Psoas muscle (tissue), 7 donors: ENCODE measurements at regions not wholly inside any gene's neighbourhood (a gene's known extent, or its start where the extent isn't known, plus 50 kb on each side); places are given as distances from the start of the nearest gene placed in this dataset.
"Not testable (repeated sequence)": the region's sequence is repeated elsewhere in the genome, so short reads cannot be mapped to it uniquely, and the experiment has no call there.

ENCODE experiments used
- ATAC-seq, 4 donors: fragments of 200-7000 bp; cut with Tn5 transposase; one replicate each; pipeline ENCODE4 v1.9.1; 2020; ENCODE audit warnings: moderate library complexity in 3 of 4, mild to moderate bottlenecking in 2 of 4
- DNase-seq, 2 donors: peaks; one replicate each; pipeline ENCODE4 v3.0.0-alpha.2; 2020
- H3K27ac ChIP-seq: fragments of 200-600 bp; one replicate; pipeline ENCODE4 v1.8.0; 2022
- H3K27me3 ChIP-seq, 3 donors: fragments of 200-600 bp in 1 of 3; one replicate each; pipeline versions ENCODE4 v1.6.1 to v1.8.0; 2013 to 2022; ENCODE audit warnings: low read length in 2 of 3, mild to moderate bottlenecking in 2 of 3, moderate library complexity in 1 of 3; ENCODE audit not compliant: insufficient read depth in 3 of 3
- H3K36me3 ChIP-seq, 2 donors: fragments of 200-600 bp in 1 of 2; one replicate each; pipeline versions ENCODE4 v1.6.1 to v1.8.0; 2013 to 2022; ENCODE audit warnings: low read depth in 1 of 2, mild to moderate bottlenecking in 1 of 2, moderate library complexity in 1 of 2; ENCODE audit not compliant: insufficient read depth in 1 of 2
- H3K4me1 ChIP-seq: fragments of 200-600 bp; one replicate; pipeline ENCODE4 v1.8.0; 2022
- H3K4me3 ChIP-seq: fragments of 200-600 bp; one replicate; pipeline ENCODE4 v1.8.0; 2022; ENCODE audit warnings: mild to moderate bottlenecking
- H3K9me3 ChIP-seq: fragments of 200-600 bp; one replicate; pipeline ENCODE4 v1.8.0; 2022
- CTCF ChIP-seq: fragments of 200-600 bp; IDR thresholded peaks from one replicate; pipeline ENCODE4 v1.8.0; 2022; ENCODE audit warnings: antibody characterized with exemption
- WGBS, 3 donors: extraction: QIAGEN DNeasy Blood & Tissue Kit; methylation state at CpG; one replicate each; pipeline versions ENCODE4 v1.1.6 to v1.1.7; 2013; 5-methylcytosine and 5-hydroxymethylcytosine counted together
- intact Hi-C, 2 donors: fragments of 100-400 bp; cut with DNase I; formaldehyde crosslinking; loops; one replicate each; pipeline versions ENCODE4 v1.11.0 to v1.14.2; 2022
- donor health status: healthy with polysubstance abuse.
- donor health status: DM: no; HTN: no; CAD: no; lungs with moderate emphysema.
- donor health status: Bipolar disorder and iron deficiency.
- donor health status: healthy.
- donor health status: DM: yes; HTN: yes; CAD: no.
- donor health status: DM: no; HTN: no; CAD: no.
- donor health status: DM: yes; HTN: yes; CAD: no.

- no peak for TF ChIP-seq CTCF
- H3K4me1 ChIP-seq: no peaks in the 10 kb centered on the region
- no peaks in the 10 kb centered on the region for H3K9me3 ChIP-seq
- H3K4me3 ChIP-seq: no peak overlapping the region
- H3K36me3 ChIP-seq: no peaks in the 10 kb centered on the region
- intact Hi-C loops: no loop called here
- no peaks in the 10 kb centered on the region for H3K27me3 ChIP-seq
- no peak for DNase-seq
- ATAC-seq: no peak
- H3K27ac ChIP-seq: no peak overlapping the region
- 88 to 91% (median 90%) methylated on average over 3 of the region's 3 CpGs for WGBS, 3 donors
Measured at GRCh38 chr6:27706431-27706830, 205.8 kb downstream of the OR2B2 start.

- peaks cover 0 to 7% (median 2%) of the 10 kb centered on the region in 3 donors for H3K27me3 ChIP-seq
- no peak for TF ChIP-seq CTCF
- no peak overlapping the region for H3K4me3 ChIP-seq
- no peaks in the 10 kb centered on the region for H3K4me1 ChIP-seq
- no peaks in the 10 kb centered on the region for H3K36me3 ChIP-seq
- ATAC-seq (no peak), DNase-seq (no peak)
- H3K27ac ChIP-seq: no peak overlapping the region
- 84 to 90% (median 85%) methylated on average over 6 of the region's 6 CpGs for WGBS, 3 donors
- no peaks in the 10 kb centered on the region for H3K9me3 ChIP-seq
- intact Hi-C loops: no loop called here
Measured at GRCh38 chr6:27700337-27700736, 211.9 kb downstream of the OR2B2 start.

GRCh38 chr6:27694547-27694874 lies 217.7 kb downstream of the OR2B2 start:
- no peaks in the 10 kb centered on the region for H3K36me3 ChIP-seq
- H3K27me3 ChIP-seq: peaks cover 0 to 41% (median 10%) of the 10 kb centered on the region in 3 donors
- 43 to 49% (median 44%) methylated on average over 7 of the region's 7 CpGs for WGBS, 3 donors

GRCh38 chr6:27693766-27694546 lies 218.2 kb downstream of the OR2B2 start:
- no peaks in the 10 kb centered on the region for H3K9me3 ChIP-seq
- WGBS, 3 donors: 2 to 3% (median 2%) methylated on average over 34 of the region's 34 CpGs
- DNase-seq (no peak), ATAC-seq (no peak)
- H3K27me3 ChIP-seq: peaks cover 0 to 46% (median 10%) of the 10 kb centered on the region in 3 donors
- peak overlapping the region; percentile 41 for H3K4me3 ChIP-seq
- H3K27ac ChIP-seq: no peak overlapping the region
- no peaks in the 10 kb centered on the region for H3K36me3 ChIP-seq
- no peaks in the 10 kb centered on the region for H3K4me1 ChIP-seq
- TF ChIP-seq CTCF: no peak
- intact Hi-C loops: no loop called here

More at GRCh38 chr6:27694547-27694874, 217.7 kb downstream of the OR2B2 start:
- DNase-seq: no peak
- no peak for TF ChIP-seq CTCF
- no peak overlapping the region for H3K27ac ChIP-seq
- no peak overlapping the region for H3K4me3 ChIP-seq
- no peaks in the 10 kb centered on the region for H3K4me1 ChIP-seq
- ATAC-seq: no peak
- intact Hi-C loops: no loop called here
- no peaks in the 10 kb centered on the region for H3K9me3 ChIP-seq

GRCh38 chr6:27692133-27692532 lies 219.2 kb upstream of the ZNF184 start:
- H3K27me3 ChIP-seq: peaks cover 0 to 52% (median 13%) of the 10 kb centered on the region in 3 donors
- H3K4me1 ChIP-seq, H3K36me3 ChIP-seq, H3K9me3 ChIP-seq, H3K4me3 ChIP-seq, ATAC-seq, H3K27ac ChIP-seq, DNase-seq, intact Hi-C loops: not testable (repeated sequence)
- WGBS, 3 donors: 92 to 96% (median 94%) methylated on average over 10 of the region's 10 CpGs
